ENCODE measurements at regions not wholly inside any gene's neighbourhood (a gene's known extent, or its start where the extent isn't known, plus 50 kb on each side); places are given as distances from the start of the nearest gene placed in this dataset.
"Not testable (repeated sequence)": the region's sequence is repeated elsewhere in the genome, so short reads cannot be mapped to it uniquely, and the experiment has no call there.

GRCh38 chr12:131381716-131382430 lies 329.0 kb upstream of the SFSWAP start:
- DNase-seq: no peak

GRCh38 chr12:131383291-131383690 lies 327.6 kb upstream of the SFSWAP start:
- DNase-seq: no peak

GRCh38 chr12:131383741-131384543 lies 326.9 kb upstream of the SFSWAP start:
- no peak for DNase-seq

- no peak for DNase-seq
These were observed 326.4 kb upstream of the SFSWAP start for GRCh38 chr12:131384544-131384855.

- no peak for DNase-seq
These were observed 325.4 kb upstream of the SFSWAP start for GRCh38 chr12:131385313-131386166.

GRCh38 chr12:131386167-131386521 lies 324.7 kb upstream of the SFSWAP start:
- DNase-seq: no peak

GRCh38 chr12:131386781-131387180 lies 324.1 kb upstream of the SFSWAP start:
- DNase-seq: no peak

- no peak for DNase-seq
These were observed 323.4 kb upstream of the SFSWAP start for GRCh38 chr12:131387281-131388163.

- not testable (repeated sequence) for DNase-seq
These were observed 322.5 kb upstream of the SFSWAP start for GRCh38 chr12:131388164-131389053.

- no peak for DNase-seq
These were observed 321.6 kb upstream of the SFSWAP start for GRCh38 chr12:131389054-131390013.

GRCh38 chr12:131390412-131391334 lies 320.2 kb upstream of the SFSWAP start:
- no peak for DNase-seq

- no peak for DNase-seq
These were observed 319.5 kb upstream of the SFSWAP start for GRCh38 chr12:131391399-131391798.

GRCh38 chr12:131394752-131395151 lies 316.1 kb upstream of the SFSWAP start:
- not testable (repeated sequence) for DNase-seq

GRCh38 chr12:131395209-131395684 lies 315.6 kb upstream of the SFSWAP start:
- DNase-seq: not testable (repeated sequence)

- DNase-seq: no peak
These were observed 314.8 kb upstream of the SFSWAP start for GRCh38 chr12:131395971-131396573.

GRCh38 chr12:131397493-131398181 lies 313.3 kb upstream of the SFSWAP start:
- DNase-seq: no peak

- no peak for DNase-seq
These were observed 311.9 kb upstream of the SFSWAP start for GRCh38 chr12:131399000-131399399.
